GM19035 (cell line): ENCODE measurements at regions not wholly inside any gene's neighbourhood (a gene's known extent, or its start where the extent isn't known, plus 50 kb on each side); places are given as distances from the start of the nearest gene placed in this dataset.

Experiments used
- ATAC-seq: cut with Tn5 transposase; IDR thresholded peaks from one replicate; pipeline ENCODE4 v1.9.1; 2021; ENCODE audit not compliant: unreplicated experiment

DNA sequence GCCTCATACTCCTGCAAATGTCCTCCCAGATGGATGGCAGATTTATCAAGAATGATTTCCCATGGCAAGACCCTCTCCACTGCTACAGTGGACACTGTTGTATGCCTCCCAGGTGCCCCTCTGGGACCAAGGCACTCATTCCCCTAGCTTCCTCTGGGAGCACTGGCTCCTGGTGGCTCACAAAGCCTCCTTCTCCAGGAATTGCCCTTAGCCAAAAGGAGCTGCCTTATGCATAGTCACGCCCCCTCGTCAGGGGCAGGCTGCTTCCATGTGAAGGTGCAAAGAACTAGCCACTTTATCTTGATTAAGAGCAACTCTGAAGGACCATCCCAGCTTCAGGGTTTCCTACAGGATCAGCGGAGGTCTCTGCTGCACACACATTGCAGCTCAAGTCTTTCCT is 358.1 kb downstream of the CDK5RAP2 start:
- no peak for ATAC-seq

- no peak for ATAC-seq
Observed at GRCh38 chr9:120214332-120214731, 365.6 kb downstream of the CDK5RAP2 start.

DNA sequence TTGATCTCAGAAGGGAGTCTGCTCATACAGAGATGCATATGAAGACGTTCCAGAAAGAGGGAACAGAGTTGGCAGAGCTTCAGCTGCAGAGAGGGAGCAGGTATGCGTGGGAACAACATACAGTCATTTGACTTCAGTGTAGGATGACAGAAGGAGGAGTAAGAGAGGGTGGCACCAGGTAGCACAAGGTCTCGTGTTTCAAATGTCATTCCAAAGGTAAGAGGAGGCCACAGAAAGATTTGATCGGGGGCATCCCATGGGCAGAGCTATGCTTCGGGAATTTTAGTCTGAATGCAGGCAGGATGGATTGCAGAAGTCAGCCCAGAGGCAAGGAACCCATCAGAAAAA is 367.1 kb downstream of the CDK5RAP2 start:
- no peak for ATAC-seq

- ATAC-seq = no peak
Observed at GRCh38 chr9:120212153-120212852, 367.7 kb downstream of the CDK5RAP2 start.

DNA sequence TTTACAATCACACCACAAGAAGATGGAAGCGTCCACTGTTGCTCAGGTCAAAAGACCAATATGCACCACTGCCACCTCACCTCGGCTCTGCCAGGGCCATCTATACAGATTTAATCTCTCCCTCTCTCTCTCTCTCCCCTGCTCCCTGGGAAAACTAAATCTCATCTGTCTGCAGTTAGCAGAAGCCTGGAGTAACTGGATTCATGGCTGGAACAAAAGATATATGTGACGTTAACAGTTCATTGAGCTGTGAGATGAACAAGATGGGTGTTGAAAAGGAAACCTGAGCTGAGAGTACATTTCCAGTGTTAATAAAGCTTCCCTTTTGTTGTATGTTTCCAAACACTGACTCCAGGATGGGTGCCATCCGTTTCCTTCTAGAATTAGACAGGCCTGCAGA is 369.7 kb downstream of the CDK5RAP2 start:
- ATAC-seq = no peak

GRCh38 chr9:120202856-120203654 is 376.9 kb downstream of the CDK5RAP2 start:
- ATAC-seq = no peak

DNA sequence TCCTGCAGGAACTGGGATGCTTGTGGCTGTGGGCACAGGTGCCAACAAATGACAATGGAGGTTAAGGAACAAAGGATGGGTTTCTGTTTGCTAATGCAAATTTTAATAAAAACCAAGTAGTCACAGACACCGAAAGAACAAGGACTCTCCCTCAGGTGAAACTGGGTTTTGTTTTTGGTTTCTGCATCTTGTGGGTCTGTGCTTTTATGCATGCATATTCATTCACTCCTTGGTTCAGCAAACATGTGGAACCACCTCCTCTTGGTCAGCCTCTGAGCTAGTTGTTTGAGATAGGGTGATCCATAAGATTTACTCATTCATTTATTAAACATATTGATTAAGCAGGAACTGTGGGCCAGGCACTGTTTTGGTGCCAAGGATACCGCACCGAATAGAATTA is 381.9 kb downstream of the CDK5RAP2 start:
- ATAC-seq = no peak

DNA sequence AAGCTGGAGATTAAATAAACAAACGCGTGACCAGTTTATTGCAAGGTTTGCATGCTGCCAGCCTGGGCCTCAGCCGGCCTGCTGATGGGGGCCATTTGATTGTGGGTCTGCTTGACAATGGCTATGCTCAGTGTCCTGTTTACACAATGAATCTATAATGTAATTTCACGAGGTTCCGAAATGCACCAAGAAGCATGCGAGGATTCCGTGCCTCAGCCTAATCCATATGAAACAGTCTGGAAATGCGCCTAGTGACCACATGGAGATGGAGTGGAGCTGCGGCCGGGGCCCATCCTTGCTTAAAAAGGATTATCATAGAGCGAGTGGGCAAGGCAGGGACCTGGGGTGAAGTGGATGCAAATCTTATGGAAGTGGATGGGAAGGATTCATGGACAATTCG is 382.4 kb downstream of the CDK5RAP2 start:
- no peak for ATAC-seq

DNA sequence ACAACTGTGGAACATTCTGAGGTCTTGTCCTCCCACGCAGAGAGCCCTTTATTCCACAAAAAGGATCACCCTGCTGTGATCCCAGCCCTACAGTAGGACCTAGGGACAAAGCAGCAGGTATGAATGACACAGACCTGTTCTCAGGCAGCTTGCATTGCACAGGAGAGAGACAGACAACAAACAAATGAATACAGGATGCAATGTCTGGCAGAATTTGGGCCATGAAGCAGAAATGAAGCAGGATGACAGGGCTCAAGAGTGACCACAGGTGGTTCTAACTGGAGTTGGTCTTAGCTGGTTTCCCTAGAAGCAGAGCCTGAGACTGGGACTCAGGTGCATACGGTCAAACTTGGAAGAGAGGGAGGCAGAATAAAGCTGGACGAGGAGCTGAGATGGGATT is 388.8 kb downstream of the CDK5RAP2 start:
- ATAC-seq = no peak

GRCh38 chr9:120187758-120188157 is 392.2 kb downstream of the CDK5RAP2 start:
- ATAC-seq = no peak

DNA sequence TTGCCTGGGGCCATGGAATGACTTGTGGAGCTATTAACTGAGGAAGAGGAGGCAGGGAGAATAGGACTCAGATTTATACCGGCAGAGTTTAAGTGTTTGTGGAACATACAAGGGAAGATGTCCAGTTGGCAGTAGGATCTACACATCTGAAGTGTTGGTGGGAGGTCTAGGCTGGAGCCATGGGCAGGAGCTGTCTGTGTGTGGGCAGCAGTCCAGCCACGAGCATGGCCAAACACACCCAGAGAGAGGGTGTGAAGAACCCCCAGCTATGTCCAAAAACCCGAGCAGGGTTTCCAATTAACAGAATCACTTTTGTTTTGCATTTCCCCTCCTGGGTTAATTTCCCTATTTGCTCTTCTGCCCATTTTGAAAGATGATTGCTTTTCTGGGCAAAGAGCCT is 393.7 kb downstream of the CDK5RAP2 start:
- ATAC-seq = no peak

- ATAC-seq = no peak
Observed at GRCh38 chr9:120184266-120184665, 395.7 kb downstream of the CDK5RAP2 start.

GRCh38 chr9:120183615-120184014 is 396.4 kb downstream of the CDK5RAP2 start:
- no peak for ATAC-seq

GRCh38 chr9:120182011-120182410 is 398.0 kb downstream of the CDK5RAP2 start:
- no peak for ATAC-seq

GRCh38 chr9:120177121-120177520 is 402.8 kb downstream of the CDK5RAP2 start:
- no peak for ATAC-seq

GRCh38 chr9:120175031-120175430 is 404.9 kb downstream of the CDK5RAP2 start:
- ATAC-seq = no peak

DNA sequence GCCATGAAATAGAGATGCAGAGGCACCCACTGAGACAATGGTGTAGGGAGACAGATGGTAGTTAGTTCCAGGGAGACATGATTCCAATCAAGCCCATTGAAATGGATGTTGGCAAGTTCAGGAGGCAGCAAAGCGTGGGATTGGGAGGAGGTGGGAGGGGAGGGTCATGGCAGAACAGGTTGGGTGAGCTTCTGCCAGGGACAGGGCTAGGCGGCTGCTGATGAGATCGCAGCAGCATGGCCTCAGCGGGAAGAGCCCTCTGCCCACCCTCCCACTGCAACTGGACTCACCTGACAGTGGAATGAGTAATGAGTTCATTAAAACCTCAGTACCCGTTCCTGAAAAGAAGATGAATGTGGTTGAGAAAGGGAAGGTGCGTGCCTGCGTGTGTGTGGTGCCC is 418.2 kb downstream of the CDK5RAP2 start:
- ATAC-seq = no peak

GRCh38 chr9:120158221-120158620 is 421.7 kb downstream of the CDK5RAP2 start:
- ATAC-seq = no peak

GRCh38 chr9:120156376-120156775 is 423.6 kb downstream of the CDK5RAP2 start:
- ATAC-seq = no peak

- no peak for ATAC-seq
Observed at GRCh38 chr9:120153258-120153657, 426.7 kb downstream of the CDK5RAP2 start.

DNA sequence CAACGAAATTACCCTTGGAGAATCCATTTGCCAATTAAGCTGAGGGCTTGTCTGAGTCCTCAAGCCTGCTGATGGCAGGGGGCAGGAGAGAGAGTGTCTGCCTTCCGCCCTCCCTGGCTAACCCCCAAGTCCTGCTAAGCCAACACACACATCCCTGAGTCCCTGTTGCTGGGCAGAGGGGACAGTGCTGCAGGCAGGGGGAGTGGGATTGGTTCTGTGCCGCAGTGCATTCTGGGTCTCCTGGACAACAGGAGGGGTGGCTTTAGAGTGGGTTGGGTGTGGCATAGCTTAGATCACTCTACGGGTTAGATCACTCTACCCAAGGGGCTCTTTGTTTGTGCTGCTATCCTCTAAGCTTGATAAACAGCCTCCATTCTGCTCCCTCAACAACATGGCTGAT is 427.7 kb downstream of the CDK5RAP2 start:
- no peak for ATAC-seq

GRCh38 chr9:120151806-120152205 is 428.2 kb downstream of the CDK5RAP2 start:
- no peak for ATAC-seq

DNA sequence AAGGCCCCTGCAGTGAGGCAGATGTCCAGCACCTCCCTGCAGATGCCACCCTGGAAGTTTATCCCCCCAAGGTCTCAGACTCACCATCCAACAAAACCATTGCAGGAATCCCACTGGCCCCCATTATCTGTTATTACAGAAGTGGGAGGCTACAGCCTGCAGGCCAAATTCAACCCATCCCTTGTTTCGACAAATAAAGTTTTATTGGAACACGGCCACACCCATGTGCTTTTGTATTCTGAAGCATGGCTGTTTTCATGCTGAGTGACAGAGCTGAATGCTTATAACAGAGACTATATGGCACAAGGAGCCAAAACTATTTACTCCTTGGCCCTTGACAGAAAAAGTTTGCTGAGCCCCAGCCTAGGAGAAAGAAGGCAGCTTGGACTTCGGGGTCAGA is 428.8 kb downstream of the CDK5RAP2 start:
- no peak for ATAC-seq
